G401.6 (cell line): ENCODE measurements at regions not wholly inside any gene's neighbourhood (a gene's known extent, or its start where the extent isn't known, plus 50 kb on each side); places are given as distances from the start of the nearest gene placed in this dataset.
"Not testable (repeated sequence)": the region's sequence is repeated elsewhere in the genome, so short reads cannot be mapped to it uniquely, and the experiment has no call there.

Experiments
- FAIRE-seq: peaks from 2 replicates; lab custom pipeline; 2012; peaks lifted over from hg19 to GRCh38; lab: Jason Lieb, UNC

GRCh38 chr3:132084982-132085381 lies 50.2 kb upstream of the CPNE4 start:
- FAIRE-seq = no peak

GRCh38 chr3:132087356-132087755 lies 52.5 kb upstream of the CPNE4 start:
- no peak for FAIRE-seq

GRCh38 chr3:132088291-132088690 lies 53.5 kb upstream of the CPNE4 start:
- no peak for FAIRE-seq

GRCh38 chr3:132090921-132091320 lies 56.1 kb upstream of the CPNE4 start:
- FAIRE-seq = no peak

GRCh38 chr3:132116601-132117000 lies 81.8 kb upstream of the CPNE4 start:
- no peak for FAIRE-seq

GRCh38 chr3:132117642-132118041 lies 82.8 kb upstream of the CPNE4 start:
- FAIRE-seq = no peak

GRCh38 chr3:132119531-132119930 lies 84.7 kb upstream of the CPNE4 start:
- no peak for FAIRE-seq

GRCh38 chr3:132124096-132124495 lies 89.3 kb upstream of the CPNE4 start:
- FAIRE-seq = no peak

GRCh38 chr3:132124651-132125284 lies 90.0 kb upstream of the CPNE4 start:
- no peak for FAIRE-seq

GRCh38 chr3:132134611-132135010 lies 99.8 kb upstream of the CPNE4 start:
- no peak for FAIRE-seq

GRCh38 chr3:132135628-132136333 lies 101.0 kb upstream of the CPNE4 start:
- no peak for FAIRE-seq

- no peak for FAIRE-seq
These were observed 101.5 kb upstream of the CPNE4 start for GRCh38 chr3:132136334-132136716.

- not testable (repeated sequence) for FAIRE-seq
These were observed 102.1 kb upstream of the CPNE4 start for GRCh38 chr3:132136902-132137301.

GRCh38 chr3:132145833-132146232 lies 111.0 kb upstream of the CPNE4 start:
- no peak for FAIRE-seq

- FAIRE-seq = no peak
These were observed 119.8 kb upstream of the CPNE4 start for GRCh38 chr3:132154619-132155018.

- no peak for FAIRE-seq
These were observed 124.3 kb upstream of the CPNE4 start for GRCh38 chr3:132159145-132159544.

- FAIRE-seq = no peak
These were observed 125.4 kb upstream of the CPNE4 start for GRCh38 chr3:132160198-132160597.

GRCh38 chr3:132161608-132162007 lies 126.8 kb upstream of the CPNE4 start:
- FAIRE-seq = no peak

GRCh38 chr3:132164469-132165092 lies 129.8 kb upstream of the CPNE4 start:
- FAIRE-seq = no peak

- FAIRE-seq = no peak
These were observed 133.1 kb upstream of the CPNE4 start for GRCh38 chr3:132167870-132168269.

- FAIRE-seq = no peak
These were observed 139.7 kb upstream of the CPNE4 start for GRCh38 chr3:132174500-132174899.

- no peak for FAIRE-seq
These were observed 136.8 kb upstream of the ACP3 start for GRCh38 chr3:132180337-132180791.

GRCh38 chr3:132183811-132184210 lies 133.4 kb upstream of the ACP3 start:
- no peak for FAIRE-seq

GRCh38 chr3:132187746-132188145 lies 129.5 kb upstream of the ACP3 start:
- no peak for FAIRE-seq
